HCT116 (cell line): ENCODE measurements at regions not wholly inside any gene's neighbourhood (a gene's known extent, or its start where the extent isn't known, plus 50 kb on each side); places are given as distances from the start of the nearest gene placed in this dataset.

ENCODE experiments used
- ATAC-seq: fragments of 200-7000 bp; cut with Tn5 transposase; 2 replicates; pipeline ENCODE4 v1.9.1; 2020; ENCODE audit warnings: mild to moderate bottlenecking, moderate library complexity
- BruUV-seq: library from RNA; stranded (reverse); fragments of 400-500 nt; replicated peaks from 2 replicates; lab custom pipeline; 2021; lab: Mats Ljungman, UMichigan
- CTCF ChIA-PET: fragments of 300-600 bp; sonication (Branson Sonifier 250); formaldehyde crosslinking; loops from one replicate; lab custom pipeline; 2021; ENCODE audit warnings: antibody characterized with exemption; lab: Charles Lee
- POLR2A ChIA-PET: fragments of 300-600, 350-600 bp; sonication (Branson Sonifier 250); formaldehyde crosslinking; loops from one replicate; lab custom pipeline; 2021; ENCODE audit warnings: antibody characterized with exemption; lab: Charles Lee
- RAD21 ChIA-PET, 2 experiments: fragments of 300-600 bp; sonication (Branson Sonifier 250); formaldehyde crosslinking; loops; one replicate each; lab custom pipeline; 2023; ENCODE audit warnings: low total read pairs in 2 of 2; ENCODE audit not compliant: uncharacterized antibody in 2 of 2, unreplicated experiment in 2 of 2, low non-redundant PET in 1 of 2; lab: Charles Lee
- DNase-seq: peaks from one replicate; pipeline ENCODE4 v3.0.0-alpha.2; 2010; ENCODE audit warnings: low read depth, low spot score
- H2AFZ ChIP-seq: fragments of 200-600 bp; shearing (Covaris generic), sonication (generic); 2 replicates; pipeline ENCODE4 v1.6.1; 2017; ENCODE audit warnings: low read depth, mixed run types, mixed read lengths, antibody characterized with exemption, low read length; ENCODE audit not compliant: poor library complexity, severe bottlenecking
- H3K27ac ChIP-seq: 2 replicates; pipeline ENCODE4 v1.5.1; 2012; ENCODE audit warnings: low read depth, low read length
- H3K27me3 ChIP-seq: fragments of 200-600 bp; sonication (generic); 2 replicates; pipeline ENCODE4 v1.6.1; 2016; ENCODE audit warnings: mixed run types, low read length, mixed read lengths; ENCODE audit not compliant: insufficient read depth
- H3K36me3 ChIP-seq, 2 experiments: fragments of 200-500 bp in 1 of 2; fragments of 200-600 bp in 1 of 2; sonication (Bioruptor generic) in 1 of 2; sonication (generic) in 1 of 2; 2 replicates each; pipeline versions ENCODE4 v1.5.1 to v1.6.1; 2014 to 2016; ENCODE audit warnings: low read length in 2 of 2, inconsistent platforms in 1 of 2, mixed read lengths in 1 of 2, mixed run types in 1 of 2; ENCODE audit not compliant: insufficient read depth in 2 of 2, control insufficient read depth in 1 of 2
- H3K4me1 ChIP-seq, 2 experiments: fragments of 200-600 bp in 1 of 2; sonication (generic) in 1 of 2; 2 replicates each; pipeline versions ENCODE4 v1.5.1 to v1.6.1; 2012 to 2017; ENCODE audit warnings: low read length in 2 of 2, inconsistent platforms in 1 of 2, mild to moderate bottlenecking in 1 of 2, mixed read lengths in 1 of 2, mixed run types in 1 of 2, moderate library complexity in 1 of 2; ENCODE audit not compliant: insufficient read depth in 2 of 2, control insufficient read depth in 1 of 2
- H3K4me2 ChIP-seq: fragments of 200-600 bp; sonication (generic); 2 replicates; pipeline ENCODE4 v1.6.1; 2017; ENCODE audit warnings: mixed run types, low read length, mixed read lengths
- H3K4me3 ChIP-seq, 2 experiments: fragments of 200-600 bp in 1 of 2; sonication (generic) in 1 of 2; replicated peaks in 1 of 2; 2 replicates each; pipeline ENCODE4 v1.5.1; 2011 to 2016; ENCODE audit warnings: low read length in 2 of 2, control low read depth in 1 of 2, low read depth in 1 of 2, mild to moderate bottlenecking in 1 of 2, mixed read lengths in 1 of 2, mixed run types in 1 of 2
- H3K79me2 ChIP-seq: fragments of 200-600 bp; sonication (generic); 2 replicates; pipeline ENCODE4 v1.6.1; 2017; ENCODE audit warnings: mild to moderate bottlenecking, mixed run types, low read length, moderate library complexity, mixed read lengths; ENCODE audit not compliant: insufficient read depth
- H3K9ac ChIP-seq: fragments of 200-600 bp; sonication (generic); 2 replicates; pipeline ENCODE4 v1.6.1; 2016; ENCODE audit warnings: low read length, mixed read lengths
- H3K9me2 ChIP-seq: fragments of 200-600 bp; sonication (generic), shearing (Covaris generic); 2 replicates; pipeline ENCODE4 v1.6.1; 2017; ENCODE audit warnings: mixed run types, mild to moderate bottlenecking, moderate library complexity; ENCODE audit not compliant: insufficient read depth
- H3K9me3 ChIP-seq, 2 experiments: fragments of 200-500 bp in 1 of 2; fragments of 200-600 bp in 1 of 2; sonication (Bioruptor generic) in 1 of 2; sonication (generic) in 1 of 2; 2 replicates each; pipeline ENCODE4 v1.6.1; 2014 to 2017; ENCODE audit warnings: low read length in 2 of 2, mixed read lengths in 2 of 2, inconsistent platforms in 1 of 2, low read depth in 1 of 2, mild to moderate bottlenecking in 1 of 2, mixed run types in 1 of 2, moderate library complexity in 1 of 2; ENCODE audit not compliant: control insufficient read depth in 1 of 2, insufficient read depth in 1 of 2
- H4K20me1 ChIP-seq: fragments of 200-600 bp; sonication (generic), shearing (Covaris generic); 2 replicates; pipeline ENCODE4 v1.6.1; 2017; ENCODE audit warnings: mixed run types, mild to moderate bottlenecking, moderate library complexity; ENCODE audit not compliant: insufficient read depth
- CBX3 ChIP-seq: IDR thresholded peaks from 2 replicates; pipeline ENCODE4 v1.6.1; 2012; ENCODE audit warnings: low read depth
- CTCF ChIP-seq, 3 experiments: fragments of 200-600 bp in 1 of 3; sonication (generic) in 1 of 3; IDR thresholded peaks in 2 of 3; conservative IDR thresholded peaks in 1 of 3; 2 replicates each; pipeline ENCODE4 v1.5.1; 2012 to 2017; ENCODE audit warnings: low read depth in 2 of 3, low read length in 2 of 3, antibody characterized with exemption in 1 of 3, borderline replicate concordance in 1 of 3, control low read depth in 1 of 3, mild to moderate bottlenecking in 1 of 3, mixed read lengths in 1 of 3, mixed run types in 1 of 3, moderate library complexity in 1 of 3; ENCODE audit not compliant: insufficient read depth in 1 of 3
- EGR1 ChIP-seq: IDR thresholded peaks from 2 replicates; pipeline ENCODE4 v1.6.1; 2012; ENCODE audit warnings: low read depth
- FOSL1 ChIP-seq: IDR thresholded peaks from 2 replicates; pipeline ENCODE4 v1.6.1; 2012; ENCODE audit warnings: low read depth
- JUND ChIP-seq: IDR thresholded peaks from 2 replicates; pipeline ENCODE4 v1.6.1; 2012
- MAX ChIP-seq: IDR thresholded peaks from 2 replicates; pipeline ENCODE4 v1.6.1; 2012
- POLR2A ChIP-seq: IDR thresholded peaks from 2 replicates; pipeline ENCODE4 v1.7.0; 2011; ENCODE audit warnings: borderline replicate concordance; ENCODE audit not compliant: insufficient read depth, insufficient read length; ENCODE audit errors: extremely low read depth
- POLR2AphosphoS5 ChIP-seq: IDR thresholded peaks from 2 replicates; pipeline ENCODE4 v1.6.1; 2011; ENCODE audit warnings: mild to moderate bottlenecking, low read depth, low read length, moderate library complexity
- RAD21 ChIP-seq: IDR thresholded peaks from 2 replicates; pipeline ENCODE4 v1.6.1; 2012; ENCODE audit warnings: low read depth, mild to moderate bottlenecking
- REST ChIP-seq: IDR thresholded peaks from 2 replicates; pipeline ENCODE4 v1.6.1; 2012; ENCODE audit warnings: low read depth
- SIN3A ChIP-seq: IDR thresholded peaks from 2 replicates; pipeline ENCODE4 v1.6.1; 2012; ENCODE audit warnings: low read depth
- SP1 ChIP-seq: IDR thresholded peaks from 2 replicates; pipeline ENCODE4 v1.6.1; 2012; ENCODE audit warnings: low read depth
- TCF7L2 ChIP-seq: IDR thresholded peaks from 2 replicates; pipeline ENCODE4 v1.7.0; 2011; ENCODE audit warnings: borderline replicate concordance, inconsistent platforms; ENCODE audit not compliant: insufficient read depth, insufficient read length; ENCODE audit errors: extremely low read depth
- YY1 ChIP-seq: IDR thresholded peaks from 2 replicates; pipeline ENCODE4 v1.6.1; 2011; ENCODE audit warnings: low read length, low read depth, moderate library complexity, mild to moderate bottlenecking; ENCODE audit not compliant: insufficient replicate concordance; ENCODE audit errors: extremely low read depth
- ZBTB33 ChIP-seq: IDR thresholded peaks from 2 replicates; pipeline ENCODE4 v1.6.1; 2011; ENCODE audit warnings: mild to moderate bottlenecking, low read length, moderate library complexity; ENCODE audit not compliant: insufficient replicate concordance; ENCODE audit errors: extremely low read depth
- intact Hi-C: fragments of 100-400 bp; cut with micrococcal nuclease; formaldehyde crosslinking; loops from 2 replicates; pipeline ENCODE4 v1.10.0; 2022

- Histone ChIP-seq H2AFZ (no peak overlapping the region), H3K4me1 (no peaks in the 10 kb centered on the region), H3K36me3 (no peaks in the 10 kb centered on the region), H3K4me2 (no peak overlapping the region), H4K20me1 (no peaks in the 10 kb centered on the region), H3K4me3 (no peak overlapping the region), H3K9me2 (no peaks in the 10 kb centered on the region), H3K27me3 (no peaks in the 10 kb centered on the region), H3K9ac (no peak overlapping the region), H3K27ac (no peak overlapping the region), H3K79me2 (no peaks in the 10 kb centered on the region), H3K9me3 (peaks cover under 1 to 30% of the 10 kb centered on the region in 2 experiments; a peak in 2 of 4 replicates)
- TF ChIP-seq CBX3 = no peak
- TF ChIP-seq MAX = no peak
- no peak for TF ChIP-seq POLR2A
- no peak for TF ChIP-seq FOSL1
- TF ChIP-seq SIN3A = no peak
- TF ChIP-seq CTCF (IDR thresholded peaks at IDR 0.05 in 2 of 3, conservative IDR thresholded peaks at IDR 0.05 in 1 of 3; ENCODE audit: borderline replicate concordance in 1 of 3, insufficient read depth in 1 of 3, low read depth in 2 of 3, low read length in 2 of 3) = no peak
- no peak for TF ChIP-seq YY1
- no peak for TF ChIP-seq REST
- no peak for TF ChIP-seq POLR2AphosphoS5
- TF ChIP-seq RAD21 = no peak
- no peak for TF ChIP-seq ZBTB33
- TF ChIP-seq SP1 = no peak
- no peak for TF ChIP-seq TCF7L2
- TF ChIP-seq EGR1 = no peak
- TF ChIP-seq JUND = no peak
- no TSS peak for BruUV-seq
- intact Hi-C loops = no loop called here
- CTCF ChIA-PET = no interaction called here
- DNase-seq (no peak), ATAC-seq (no peak)
- RAD21 ChIA-PET = no interaction called here
- POLR2A ChIA-PET = no interaction called here
Measured at GRCh38 chr5:18099261-18099660, 465.0 kb downstream of the TAF11L14 start.
